Sciatic nerve (tissue), 2 donors: ENCODE measurements at regions not wholly inside any gene's neighbourhood (a gene's known extent, or its start where the extent isn't known, plus 50 kb on each side); places are given as distances from the start of the nearest gene placed in this dataset.

Experiments
- ATAC-seq: fragments of 200-7000 bp; cut with Tn5 transposase; one replicate; pipeline ENCODE4 v1.9.1; 2020; ENCODE audit warnings: mild to moderate bottlenecking, moderate library complexity
- DNase-seq: peaks from one replicate; pipeline ENCODE4 v3.0.0-alpha.2; 2020; ENCODE audit warnings: low spot score
- intact Hi-C: fragments of 100-400 bp; cut with DNase I; formaldehyde crosslinking; loops from one replicate; pipeline ENCODE4 v1.14.2; 2022
- donor health status: DM: no; HTN: no; CAD: no.
- donor health status: DM: no; HTN: no; CAD: no.

DNA sequence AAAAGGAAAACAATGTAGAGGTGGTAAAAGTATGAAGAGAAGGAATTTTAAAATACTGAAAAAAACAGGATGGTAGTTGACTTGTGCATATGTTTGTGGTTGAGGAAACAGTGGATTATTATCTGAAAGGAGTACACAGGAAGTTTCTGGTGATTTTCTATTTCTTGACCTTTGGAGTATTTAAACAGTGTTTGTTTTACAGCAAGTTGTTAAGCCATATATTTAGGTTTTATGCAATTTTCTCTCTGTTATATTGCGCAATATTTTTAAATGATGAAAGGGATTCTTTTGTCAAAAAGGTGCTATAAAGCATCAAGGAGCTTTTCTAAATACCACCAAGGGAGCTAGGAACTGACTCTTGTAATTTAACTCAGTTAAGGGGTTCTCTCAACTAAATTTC lies 343.1 kb upstream of the MAOA start:
- intact Hi-C loops, result no loop called here
- ATAC-seq, result no peak

DNA sequence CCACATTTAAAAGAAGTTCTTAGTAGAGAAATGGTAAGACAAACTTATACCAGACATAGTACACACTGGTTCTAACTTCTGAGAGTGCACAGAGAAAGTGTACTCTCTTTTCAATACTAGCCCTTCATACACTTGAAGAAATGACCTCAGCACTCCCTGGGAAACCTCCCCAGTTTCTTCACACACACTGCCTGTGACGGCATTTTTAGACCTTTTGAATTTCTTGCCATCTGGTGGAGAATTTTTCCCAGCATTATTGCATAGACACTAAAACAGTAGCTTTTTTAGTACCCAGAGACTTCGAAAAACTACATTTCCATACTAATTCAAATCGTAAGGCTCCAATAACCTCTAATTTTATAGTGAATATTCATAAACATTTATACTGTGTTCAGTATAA lies 341.6 kb upstream of the MAOA start:
- intact Hi-C loops, result no loop called here
- ATAC-seq, result no peak

More for the DNA sequence above, 343.1 kb upstream of the MAOA start:
- DNase-seq, result no peak

GRCh38 chrX:43315622-43316021 lies 340.5 kb upstream of the MAOA start:
- no peak for ATAC-seq
- intact Hi-C loops, result no loop called here

More for the DNA sequence above, 341.6 kb upstream of the MAOA start:
- DNase-seq, result no peak

GRCh38 chrX:43316146-43316545 lies 340.0 kb upstream of the MAOA start:
- intact Hi-C loops, result no loop called here
- no peak for ATAC-seq
- no peak for DNase-seq

More at GRCh38 chrX:43315622-43316021, 340.5 kb upstream of the MAOA start:
- DNase-seq, result no peak

DNA sequence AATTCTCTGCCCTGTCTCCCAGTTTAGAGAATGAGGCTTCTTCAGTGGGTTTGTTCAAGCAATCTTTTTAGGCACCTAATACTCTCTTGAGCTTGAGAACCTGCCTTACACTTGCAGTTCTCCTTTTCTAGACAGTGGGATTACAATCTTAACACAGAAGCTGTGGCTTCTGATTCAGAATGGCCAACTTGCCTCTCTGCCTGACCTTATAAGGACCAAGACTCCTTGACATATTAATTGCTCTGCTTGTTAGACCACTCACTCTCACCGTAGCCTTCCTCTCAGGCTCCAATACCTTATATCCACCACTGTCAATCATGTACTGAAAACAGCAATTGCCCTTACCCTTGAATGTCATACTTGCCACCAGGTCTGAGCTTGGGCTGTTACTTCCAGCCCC lies 338.7 kb upstream of the MAOA start:
- intact Hi-C loops, result no loop called here
- no peak for ATAC-seq
- DNase-seq, result no peak

DNA sequence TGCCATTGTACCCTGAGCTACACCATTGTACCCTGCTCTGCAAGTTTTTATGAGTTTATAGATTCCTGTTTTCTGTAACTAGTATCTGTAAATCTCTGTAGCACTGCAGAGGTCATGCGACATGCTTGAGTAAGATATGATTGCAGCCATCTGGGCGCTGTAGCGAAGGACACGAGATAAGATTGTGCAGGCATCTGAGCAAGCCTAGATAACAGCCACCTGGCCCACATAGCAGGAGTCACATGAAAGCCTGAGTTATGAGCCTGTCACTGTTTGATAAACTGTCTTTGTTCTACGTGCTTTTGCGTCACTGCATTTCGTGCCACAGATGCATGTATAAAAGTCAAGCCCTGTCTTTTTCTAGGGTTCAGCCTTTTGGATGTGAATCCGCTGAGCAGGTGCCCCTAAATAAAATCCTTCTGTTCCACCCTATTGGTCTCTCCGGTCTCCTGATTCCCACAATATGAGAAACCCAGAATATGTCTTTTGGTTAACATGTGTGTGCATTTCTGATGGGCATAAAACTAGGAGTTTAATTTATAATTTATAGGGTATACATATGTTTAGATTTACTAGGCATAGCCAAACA lies 327.6 kb upstream of the MAOA start:
- no peak for DNase-seq
- intact Hi-C loops, result no loop called here
- ATAC-seq, result no peak

GRCh38 chrX:43333543-43333942 lies 322.6 kb upstream of the MAOA start:
- ATAC-seq (no peak), DNase-seq (no peak)
- intact Hi-C loops, result no loop called here

DNA sequence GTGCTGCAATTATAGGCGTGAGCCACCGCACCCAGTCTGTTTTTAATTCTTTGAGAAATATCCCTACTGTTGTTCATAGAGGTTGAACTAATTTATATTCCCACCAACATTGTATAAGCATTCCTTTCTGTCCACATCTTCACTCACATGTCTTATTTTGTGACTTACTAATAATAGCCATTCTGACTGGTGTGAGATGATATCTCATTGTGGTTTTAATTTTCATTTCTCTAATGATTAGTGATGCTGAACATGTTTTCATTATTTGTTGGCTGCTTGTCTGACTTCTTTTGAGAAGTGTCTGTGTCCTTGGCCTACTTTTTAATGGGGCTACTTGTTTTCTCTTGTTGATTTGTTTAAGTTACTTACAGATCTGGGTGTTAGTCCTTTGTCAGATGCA lies 310.9 kb upstream of the MAOA start:
- ATAC-seq (no peak), DNase-seq (no peak)
- intact Hi-C loops, result no loop called here

- DNase-seq, result no peak
- ATAC-seq, result no peak
- intact Hi-C loops, result no loop called here
Measured at GRCh38 chrX:43349363-43349762, 306.7 kb upstream of the MAOA start.

- no peak for ATAC-seq
- intact Hi-C loops, result no loop called here
- DNase-seq, result no peak
Measured at GRCh38 chrX:43350935-43351334, 305.2 kb upstream of the MAOA start.

DNA sequence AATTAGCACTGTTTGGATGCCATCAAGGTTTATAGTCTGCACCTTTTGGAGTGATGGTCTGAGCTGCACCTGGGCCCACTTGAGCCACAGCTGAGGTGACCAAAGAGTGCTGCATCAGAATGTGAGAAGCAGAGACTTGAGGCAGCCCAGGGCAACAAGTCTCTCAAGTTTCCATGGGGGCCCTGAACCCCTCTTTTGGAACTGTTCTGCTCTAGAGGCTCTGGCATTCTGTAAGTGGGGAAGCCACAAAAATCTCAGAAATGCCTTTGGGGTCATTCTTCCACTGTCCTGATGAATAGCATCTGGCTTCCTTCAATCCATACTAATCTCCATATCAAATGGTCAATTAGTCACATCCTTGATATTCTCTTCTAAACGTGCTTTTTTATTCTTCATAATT lies 298.4 kb upstream of the MAOA start:
- DNase-seq, result no peak
- ATAC-seq, result no peak
- intact Hi-C loops, result no loop called here

DNA sequence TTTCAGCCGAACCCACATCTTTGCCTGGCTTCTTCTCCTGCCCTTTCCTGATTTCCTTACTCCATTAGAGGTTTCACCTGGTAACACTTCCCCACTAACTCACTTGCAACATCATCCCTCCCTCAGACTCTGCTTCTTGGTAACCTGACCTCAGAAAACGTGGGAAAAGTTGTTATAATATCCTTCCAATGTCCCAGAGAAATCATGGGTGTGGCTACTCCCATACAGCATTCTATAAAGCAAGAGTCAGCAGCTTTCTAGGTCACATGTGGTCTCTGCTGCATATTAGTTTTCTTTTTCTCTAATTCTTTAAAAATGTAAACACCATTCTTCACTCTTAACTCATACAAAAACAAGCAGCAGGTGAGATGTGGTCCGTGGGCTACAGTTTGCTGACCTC lies 283.1 kb upstream of the MAOA start:
- ATAC-seq (no peak), DNase-seq (no peak)
- intact Hi-C loops, result no loop called here

- ATAC-seq, result no peak
- no peak for DNase-seq
- intact Hi-C loops, result no loop called here
Measured at GRCh38 chrX:43375136-43375535, 281.0 kb upstream of the MAOA start.

- DNase-seq (no peak), ATAC-seq (no peak)
- intact Hi-C loops, result no loop called here
Measured at GRCh38 chrX:43380704-43381103, 275.4 kb upstream of the MAOA start.

- intact Hi-C loops, result no loop called here
- DNase-seq (no peak), ATAC-seq (no peak)
Measured at GRCh38 chrX:43386875-43387274, 269.2 kb upstream of the MAOA start.

DNA sequence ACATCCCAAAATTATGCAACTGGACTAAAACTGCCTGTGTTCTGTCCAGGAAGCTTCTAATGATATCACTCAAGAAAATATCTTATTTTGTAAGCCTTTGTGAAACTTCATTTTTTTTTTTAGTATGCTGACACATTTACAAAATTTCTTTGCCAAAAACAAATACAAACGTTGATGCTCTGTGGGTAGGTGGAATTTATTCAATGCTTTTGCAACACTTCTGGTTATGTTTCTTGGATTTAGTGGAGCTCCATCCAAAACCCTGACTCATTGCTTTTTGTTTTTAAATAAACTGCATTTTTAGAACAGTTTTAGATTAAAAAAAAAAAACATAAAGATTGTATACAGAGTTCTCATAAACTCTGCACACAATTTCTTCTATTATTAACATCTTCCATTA lies 250.9 kb upstream of the MAOA start:
- ATAC-seq, result no peak
- no peak for DNase-seq
- intact Hi-C loops, result no loop called here

GRCh38 chrX:43423876-43424275 lies 232.2 kb upstream of the MAOA start:
- no peak for ATAC-seq

GRCh38 chrX:43436517-43436916 lies 219.6 kb upstream of the MAOA start:
- ATAC-seq (no peak), DNase-seq (no peak)
- intact Hi-C loops, result no loop called here

More at GRCh38 chrX:43423876-43424275, 232.2 kb upstream of the MAOA start:
- DNase-seq, result no peak
- intact Hi-C loops, result no loop called here

- intact Hi-C loops, result no loop called here
- no peak for ATAC-seq
Measured at GRCh38 chrX:43446752-43447151, 209.3 kb upstream of the MAOA start.

DNA sequence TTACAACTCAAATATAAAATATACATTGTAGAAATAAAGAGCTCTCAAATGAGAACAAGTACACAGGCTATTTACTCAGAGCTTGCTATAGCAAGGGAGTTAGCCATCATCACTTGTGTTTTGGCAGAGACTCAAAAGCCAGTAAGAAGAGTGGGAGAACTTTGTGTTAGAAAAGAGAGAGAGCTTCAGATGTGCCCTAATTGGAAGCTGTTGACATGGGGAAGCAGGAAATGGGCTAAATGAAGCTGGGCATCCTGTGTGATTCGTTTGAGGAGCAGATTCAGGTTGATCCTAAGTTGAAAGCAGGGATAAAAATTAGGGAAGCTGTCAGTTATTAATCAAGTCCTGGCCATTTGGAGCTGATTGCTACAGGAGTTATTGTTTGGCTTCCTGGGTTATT lies 207.4 kb upstream of the MAOA start:
- no peak for ATAC-seq
- DNase-seq, result no peak
- intact Hi-C loops, result no loop called here

More at GRCh38 chrX:43446752-43447151, 209.3 kb upstream of the MAOA start:
- no peak for DNase-seq

- DNase-seq, result no peak
- ATAC-seq, result no peak
- intact Hi-C loops, result no loop called here
Measured at GRCh38 chrX:43450355-43450754, 205.7 kb upstream of the MAOA start.
